Sigmoid colon (tissue), 6 donors: ENCODE measurements at regions not wholly inside any gene's neighbourhood (a gene's known extent, or its start where the extent isn't known, plus 50 kb on each side); places are given as distances from the start of the nearest gene placed in this dataset.

ENCODE experiments used
- DNase-seq: peaks from one replicate; pipeline ENCODE4 v3.0.0-alpha.2; 2019
- H3K27ac ChIP-seq, 4 donors: fragments of 200-600 bp; sonication (generic); one replicate each; pipeline ENCODE4 v1.5.1; 2016 to 2019; ENCODE audit warnings: mild to moderate bottlenecking in 1 of 4
- H3K27me3 ChIP-seq, 3 donors: fragments of 200-600 bp; sonication (generic); one replicate each; pipeline ENCODE4 v1.5.1; 2019; ENCODE audit warnings: mild to moderate bottlenecking in 1 of 3
- H3K36me3 ChIP-seq, 4 donors: fragments of 200-600 bp; sonication (generic); one replicate each; pipeline ENCODE4 v1.5.1; 2016 to 2019
- H3K4me1 ChIP-seq, 4 donors: fragments of 200-600 bp; sonication (generic); one replicate each; pipeline ENCODE4 v1.5.1; 2017 to 2019
- H3K4me3 ChIP-seq, 4 donors: fragments of 200-600 bp; sonication (generic); one replicate each; pipeline ENCODE4 v1.5.1; 2017 to 2019; ENCODE audit warnings: mild to moderate bottlenecking in 2 of 4, moderate library complexity in 1 of 4
- H3K9me3 ChIP-seq, 4 donors: fragments of 200-600 bp in 3 of 4; sonication (generic) in 3 of 4; one replicate each; pipeline versions ENCODE4 v1.5.1 to v1.6.1; 2013 to 2019
- EP300 ChIP-seq, 4 donors: sonication (generic); formaldehyde crosslinking; IDR thresholded peaks; one replicate each; pipeline ENCODE4 v1.6.1; 2017; ENCODE audit warnings: antibody characterized with exemption in 4 of 4
- POLR2A ChIP-seq, 2 donors: fragments of 450-650 bp; IDR thresholded peaks; one replicate each; pipeline ENCODE4 v1.6.1; 2016; ENCODE audit warnings: antibody characterized with exemption in 2 of 2, mild to moderate bottlenecking in 2 of 2, moderate library complexity in 2 of 2
- POLR2AphosphoS5 ChIP-seq, 4 donors: sonication (generic); formaldehyde crosslinking; IDR thresholded peaks; one replicate each; pipeline ENCODE4 v1.6.1; 2017; ENCODE audit warnings: antibody characterized with exemption in 4 of 4
- WGBS, 2 donors: extraction: QIAGEN DNeasy Blood & Tissue Kit; methylation state at CpG; one replicate each; pipeline ENCODE4 v1.1.7; 2013; 5-methylcytosine and 5-hydroxymethylcytosine counted together
- intact Hi-C: fragments of 100-400 bp; cut with DNase I; formaldehyde crosslinking; loops from one replicate; pipeline ENCODE4 v1.15.1; 2023
- TF ChIP-seq, protein P1 (sequence below), 4 experiments: fragments of 450-650 bp in 3 of 4; fragments of 200-600 bp in 1 of 4; IDR thresholded peaks; one replicate each; pipeline ENCODE4 v1.5.1; 2016 to 2019; ENCODE audit warnings: antibody characterized with exemption in 4 of 4, mild to moderate bottlenecking in 3 of 4, moderate library complexity in 2 of 4
- donor health status: healthy with polysubstance abuse.
- donor health status: healthy.

- Histone ChIP-seq H3K27me3 (no peaks in the 10 kb centered on the region), H3K36me3 (no peaks in the 10 kb centered on the region), H3K4me1 (no peaks in the 10 kb centered on the region), H3K4me3 (no peak overlapping the region), H3K27ac (no peak overlapping the region), H3K9me3 (peaks cover 0 to 5% (median 1%) of the 10 kb centered on the region in 4 donors)
- TF ChIP-seq EP300 (IDR thresholded peaks at IDR 0.05) (no peak), POLR2A (IDR thresholded peaks at IDR 0.05) (no peak), POLR2AphosphoS5 (IDR thresholded peaks at IDR 0.05) (no peak)
- TF ChIP-seq, protein P1, sequence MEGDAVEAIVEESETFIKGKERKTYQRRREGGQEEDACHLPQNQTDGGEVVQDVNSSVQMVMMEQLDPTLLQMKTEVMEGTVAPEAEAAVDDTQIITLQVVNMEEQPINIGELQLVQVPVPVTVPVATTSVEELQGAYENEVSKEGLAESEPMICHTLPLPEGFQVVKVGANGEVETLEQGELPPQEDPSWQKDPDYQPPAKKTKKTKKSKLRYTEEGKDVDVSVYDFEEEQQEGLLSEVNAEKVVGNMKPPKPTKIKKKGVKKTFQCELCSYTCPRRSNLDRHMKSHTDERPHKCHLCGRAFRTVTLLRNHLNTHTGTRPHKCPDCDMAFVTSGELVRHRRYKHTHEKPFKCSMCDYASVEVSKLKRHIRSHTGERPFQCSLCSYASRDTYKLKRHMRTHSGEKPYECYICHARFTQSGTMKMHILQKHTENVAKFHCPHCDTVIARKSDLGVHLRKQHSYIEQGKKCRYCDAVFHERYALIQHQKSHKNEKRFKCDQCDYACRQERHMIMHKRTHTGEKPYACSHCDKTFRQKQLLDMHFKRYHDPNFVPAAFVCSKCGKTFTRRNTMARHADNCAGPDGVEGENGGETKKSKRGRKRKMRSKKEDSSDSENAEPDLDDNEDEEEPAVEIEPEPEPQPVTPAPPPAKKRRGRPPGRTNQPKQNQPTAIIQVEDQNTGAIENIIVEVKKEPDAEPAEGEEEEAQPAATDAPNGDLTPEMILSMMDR (IDR thresholded peaks at IDR 0.05): no peak
- intact Hi-C loops: no loop called here
- DNase-seq: no peak
These were observed 83.1 kb upstream of the TP63 start for GRCh38 chr3:189548053-189548452.

DNA sequence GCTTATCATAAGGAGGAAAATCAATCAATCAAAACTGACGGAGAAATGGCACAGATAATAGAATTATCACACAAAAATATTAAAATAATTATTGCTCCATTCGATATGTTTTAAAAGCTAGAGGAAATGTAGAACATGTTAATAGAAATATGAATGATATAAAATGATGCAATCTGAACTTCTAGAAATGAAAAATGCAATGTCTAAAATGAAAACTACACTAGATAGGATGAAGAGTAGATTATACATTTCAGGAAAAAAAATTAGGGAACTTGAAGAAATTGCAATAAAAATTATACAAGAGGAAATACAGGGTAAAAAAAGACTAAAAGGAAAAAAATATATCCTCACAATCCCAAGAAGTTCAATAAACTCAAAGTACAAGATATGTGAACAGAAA lies 80.2 kb upstream of the TP63 start:
- WGBS, 2 donors: 46 to 47% methylated on average over 2 of the region's 2 CpGs
- no peak overlapping the region for H3K27ac ChIP-seq
- H3K27me3 ChIP-seq: no peaks in the 10 kb centered on the region
- H3K9me3 ChIP-seq: peaks cover 0 to 5% (median 1%) of the 10 kb centered on the region in 4 donors
- intact Hi-C loops: no loop called here
- H3K36me3 ChIP-seq: no peaks in the 10 kb centered on the region
- no peak for DNase-seq
- no peak overlapping the region for H3K4me3 ChIP-seq
- H3K4me1 ChIP-seq: no peaks in the 10 kb centered on the region
- TF ChIP-seq, protein P1 (IDR thresholded peaks at IDR 0.05): no peak
- TF ChIP-seq POLR2AphosphoS5 (IDR thresholded peaks at IDR 0.05) (no peak), EP300 (IDR thresholded peaks at IDR 0.05) (no peak), POLR2A (IDR thresholded peaks at IDR 0.05) (no peak)

GRCh38 chr3:189554868-189555557 lies 76.2 kb upstream of the TP63 start:
- H3K36me3 ChIP-seq: no peaks in the 10 kb centered on the region
- DNase-seq: no peak
- no peak overlapping the region for H3K27ac ChIP-seq
- H3K4me1 ChIP-seq: no peaks in the 10 kb centered on the region
- H3K9me3 ChIP-seq: peaks cover 0 to 5% (median 0%) of the 10 kb centered on the region in 4 donors
- WGBS, 2 donors: 68 to 69% methylated on average over 8 of the region's 8 CpGs
- TF ChIP-seq POLR2AphosphoS5 (IDR thresholded peaks at IDR 0.05): no peak
- TF ChIP-seq, protein P1 (IDR thresholded peaks at IDR 0.05): no peak
- TF ChIP-seq EP300 (IDR thresholded peaks at IDR 0.05): no peak
- TF ChIP-seq POLR2A (IDR thresholded peaks at IDR 0.05): no peak
- intact Hi-C loops: no loop called here
- H3K27me3 ChIP-seq: no peaks in the 10 kb centered on the region
- H3K4me3 ChIP-seq: no peak overlapping the region

GRCh38 chr3:189555558-189555881 lies 75.7 kb upstream of the TP63 start:
- DNase-seq: no peak
- 78 to 83% methylated on average over 1 of the region's 1 CpG for WGBS, 2 donors
- Histone ChIP-seq H3K36me3 (no peaks in the 10 kb centered on the region), H3K27ac (no peak overlapping the region), H3K4me3 (no peak overlapping the region), H3K27me3 (no peaks in the 10 kb centered on the region), H3K9me3 (peaks cover 0 to 2% (median 0%) of the 10 kb centered on the region in 4 donors), H3K4me1 (no peaks in the 10 kb centered on the region)
- intact Hi-C loops: no loop called here
- TF ChIP-seq, protein P1 (IDR thresholded peaks at IDR 0.05): no peak
- TF ChIP-seq POLR2AphosphoS5 (IDR thresholded peaks at IDR 0.05) (no peak), EP300 (IDR thresholded peaks at IDR 0.05) (no peak), POLR2A (IDR thresholded peaks at IDR 0.05) (no peak)

DNA sequence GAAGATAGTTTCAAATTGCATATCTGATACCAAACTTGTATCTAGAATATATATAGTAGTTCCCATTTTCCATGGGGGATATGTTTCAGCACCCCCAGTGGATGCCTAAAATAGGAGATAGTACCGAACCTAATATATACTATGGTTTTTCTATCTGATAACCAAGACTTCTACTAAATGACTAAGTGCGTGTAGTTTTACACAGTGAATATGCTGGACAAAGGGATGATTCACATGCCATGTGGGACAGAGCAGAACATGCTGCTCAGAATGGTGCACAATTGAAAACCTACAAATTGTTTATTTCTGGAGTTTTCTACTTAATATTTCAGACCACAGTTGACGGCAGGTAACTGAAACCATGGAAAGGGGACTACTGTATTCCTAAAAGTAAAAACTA lies 73.4 kb upstream of the TP63 start:
- WGBS, 2 donors: 91 to 96% methylated on average over 3 of the region's 3 CpGs
- no peaks in the 10 kb centered on the region for H3K27me3 ChIP-seq
- intact Hi-C loops: no loop called here
- no peaks in the 10 kb centered on the region for H3K4me1 ChIP-seq
- no peaks in the 10 kb centered on the region for H3K36me3 ChIP-seq
- H3K27ac ChIP-seq: no peak overlapping the region
- DNase-seq: no peak
- H3K4me3 ChIP-seq: no peak overlapping the region
- no peaks in the 10 kb centered on the region for H3K9me3 ChIP-seq
- TF ChIP-seq POLR2AphosphoS5 (IDR thresholded peaks at IDR 0.05) (no peak), EP300 (IDR thresholded peaks at IDR 0.05) (no peak), POLR2A (IDR thresholded peaks at IDR 0.05) (no peak)
- TF ChIP-seq, protein P1 (IDR thresholded peaks at IDR 0.05): no peak
